ENCODE measurements at regions not wholly inside any gene's neighbourhood (a gene's known extent, or its start where the extent isn't known, plus 50 kb on each side); places are given as distances from the start of the nearest gene placed in this dataset.

DNA sequence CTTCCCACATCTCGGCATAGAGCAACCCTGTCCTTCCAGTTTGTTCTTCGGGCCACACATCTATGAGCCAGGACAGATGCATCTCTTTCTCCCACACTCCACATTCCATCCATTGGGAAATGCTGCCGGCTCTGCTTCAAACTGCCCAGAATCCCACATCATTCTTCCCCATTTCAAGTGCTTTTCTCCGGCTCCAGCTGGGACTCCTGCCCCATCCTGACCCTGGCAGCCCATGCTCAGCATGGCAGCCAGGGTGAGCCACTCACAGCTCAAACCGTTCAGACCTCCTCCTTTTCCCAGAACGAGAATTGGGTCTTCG is 132.8 kb upstream of the SDK2 start:
- H3K27me3 ChIP-seq (ENCODE audit: control insufficient read depth, insufficient read depth, low read length), result no peaks in the 10 kb centered on the region
- no peaks in the 10 kb centered on the region for H3K36me3 ChIP-seq (ENCODE audit: control insufficient read depth, insufficient read depth, low read length)
- TF ChIP-seq, protein P1, sequence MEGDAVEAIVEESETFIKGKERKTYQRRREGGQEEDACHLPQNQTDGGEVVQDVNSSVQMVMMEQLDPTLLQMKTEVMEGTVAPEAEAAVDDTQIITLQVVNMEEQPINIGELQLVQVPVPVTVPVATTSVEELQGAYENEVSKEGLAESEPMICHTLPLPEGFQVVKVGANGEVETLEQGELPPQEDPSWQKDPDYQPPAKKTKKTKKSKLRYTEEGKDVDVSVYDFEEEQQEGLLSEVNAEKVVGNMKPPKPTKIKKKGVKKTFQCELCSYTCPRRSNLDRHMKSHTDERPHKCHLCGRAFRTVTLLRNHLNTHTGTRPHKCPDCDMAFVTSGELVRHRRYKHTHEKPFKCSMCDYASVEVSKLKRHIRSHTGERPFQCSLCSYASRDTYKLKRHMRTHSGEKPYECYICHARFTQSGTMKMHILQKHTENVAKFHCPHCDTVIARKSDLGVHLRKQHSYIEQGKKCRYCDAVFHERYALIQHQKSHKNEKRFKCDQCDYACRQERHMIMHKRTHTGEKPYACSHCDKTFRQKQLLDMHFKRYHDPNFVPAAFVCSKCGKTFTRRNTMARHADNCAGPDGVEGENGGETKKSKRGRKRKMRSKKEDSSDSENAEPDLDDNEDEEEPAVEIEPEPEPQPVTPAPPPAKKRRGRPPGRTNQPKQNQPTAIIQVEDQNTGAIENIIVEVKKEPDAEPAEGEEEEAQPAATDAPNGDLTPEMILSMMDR (IDR thresholded peaks at IDR 0.05; ENCODE audit: insufficient read depth, low read depth, low read length), result no peak
- H3K4me3 ChIP-seq (ENCODE audit: low read depth, low read length), result no peak overlapping the region
- ChIA-PET CTCF (no interaction called here), POLR2A (no interaction called here)
- DNase-seq (ENCODE audit: low read depth), result no peak

GRCh38 chr17:73782231-73782630 is 138.0 kb upstream of the SDK2 start:
- DNase-seq (ENCODE audit: low read depth), result no peak
- TF ChIP-seq, protein P1 (IDR thresholded peaks at IDR 0.05; ENCODE audit: insufficient read depth, low read depth, low read length), result no peak
- ChIA-PET CTCF (no interaction called here), POLR2A (no interaction called here)
- Histone ChIP-seq H3K27me3 (ENCODE audit: control insufficient read depth, insufficient read depth, low read length) (no peaks in the 10 kb centered on the region), H3K36me3 (ENCODE audit: control insufficient read depth, insufficient read depth, low read length) (no peaks in the 10 kb centered on the region), H3K4me3 (ENCODE audit: low read depth, low read length) (no peak overlapping the region)

GRCh38 chr17:73782641-73783381 is 138.6 kb upstream of the SDK2 start:
- no peak overlapping the region for H3K4me3 ChIP-seq (ENCODE audit: low read depth, low read length)
- H3K36me3 ChIP-seq (ENCODE audit: control insufficient read depth, insufficient read depth, low read length), result no peaks in the 10 kb centered on the region
- TF ChIP-seq, protein P1 (IDR thresholded peaks at IDR 0.05; ENCODE audit: insufficient read depth, low read depth, low read length), result no peak
- POLR2A ChIA-PET, result no interaction called here
- no peaks in the 10 kb centered on the region for H3K27me3 ChIP-seq (ENCODE audit: control insufficient read depth, insufficient read depth, low read length)
- no peak for DNase-seq (ENCODE audit: low read depth)
- CTCF ChIA-PET, result no interaction called here

- no peaks in the 10 kb centered on the region for H3K36me3 ChIP-seq (ENCODE audit: control insufficient read depth, insufficient read depth, low read length)
- TF ChIP-seq, protein P1 (IDR thresholded peaks at IDR 0.05; ENCODE audit: insufficient read depth, low read depth, low read length), result no peak
- no peak for DNase-seq (ENCODE audit: low read depth)
- ChIA-PET CTCF (no interaction called here), POLR2A (no interaction called here)
- H3K27me3 ChIP-seq (ENCODE audit: control insufficient read depth, insufficient read depth, low read length), result no peaks in the 10 kb centered on the region
- no peak overlapping the region for H3K4me3 ChIP-seq (ENCODE audit: low read depth, low read length)
These were observed 139.1 kb upstream of the SDK2 start for GRCh38 chr17:73783382-73783766.

DNA sequence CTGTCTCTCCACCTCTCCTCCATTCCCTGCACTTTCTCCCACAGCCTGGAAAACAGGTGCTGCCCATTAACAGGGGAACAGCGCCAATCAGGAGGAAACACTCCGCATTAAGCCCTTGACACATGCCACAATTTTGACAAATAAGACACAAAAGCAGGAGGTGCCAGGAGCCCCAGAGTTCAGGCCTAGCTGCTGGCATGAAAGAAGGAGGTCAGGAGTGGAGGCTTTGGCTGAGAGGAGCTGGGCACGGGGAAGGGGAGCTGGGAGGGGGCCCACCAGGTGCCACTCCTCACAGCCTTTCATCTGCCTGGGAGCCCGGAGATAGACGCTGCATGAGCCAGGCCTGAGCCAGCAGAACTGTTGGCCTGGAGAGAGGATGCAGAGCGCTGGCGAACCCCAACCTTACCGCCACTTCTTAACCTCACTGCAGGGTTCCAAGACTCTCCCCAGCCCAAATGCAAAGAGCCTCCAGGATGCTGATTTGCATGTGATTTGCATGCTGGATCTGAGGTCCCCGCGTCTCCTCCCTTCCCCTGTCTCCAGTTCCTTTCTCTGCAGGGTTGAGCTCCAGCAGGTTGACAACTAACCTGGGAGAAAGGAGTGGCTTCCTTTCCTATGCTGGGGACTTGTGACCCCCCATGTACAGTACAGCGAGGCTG is 139.8 kb upstream of the SDK2 start:
- H3K27me3 ChIP-seq (ENCODE audit: control insufficient read depth, insufficient read depth, low read length), result no peaks in the 10 kb centered on the region
- POLR2A ChIA-PET, result no interaction called here
- TF ChIP-seq, protein P1 (IDR thresholded peaks at IDR 0.05; ENCODE audit: insufficient read depth, low read depth, low read length), result no peak
- CTCF ChIA-PET, result no interaction called here
- no peak for DNase-seq (ENCODE audit: low read depth)
- H3K4me3 ChIP-seq (ENCODE audit: low read depth, low read length), result no peak overlapping the region
- no peaks in the 10 kb centered on the region for H3K36me3 ChIP-seq (ENCODE audit: control insufficient read depth, insufficient read depth, low read length)
